ENCODE measurements at regions not wholly inside any gene's neighbourhood (a gene's known extent, or its start where the extent isn't known, plus 50 kb on each side); places are given as distances from the start of the nearest gene placed in this dataset.
A peak's percentile ranks its signal among the peaks of the same experiment; 100 is the strongest.

GRCh38 chr6:62613928-62614327, 327.9 kb upstream of the KHDRBS2 start:
- Mint-ChIP-seq H3K27me3 (ENCODE audit: insufficient read depth, unreplicated experiment) (no peaks in the 10 kb centered on the region), H3K4me3 (ENCODE audit: unreplicated experiment) (no peak overlapping the region), H3K36me3 (ENCODE audit: insufficient read depth, unreplicated experiment) (no peaks in the 10 kb centered on the region), H3K9me3 (ENCODE audit: unreplicated experiment) (no peaks in the 10 kb centered on the region), H3K4me1 (ENCODE audit: insufficient read depth, unreplicated experiment) (peaks cover 27% of the 10 kb centered on the region), H3K27ac (ENCODE audit: low read depth, unreplicated experiment) (no peak overlapping the region)
- BruUV-seq (replicated peaks), result no TSS peak
- TF ChIP-seq CTCF (IDR thresholded peaks at IDR 0.05; ENCODE audit: unreplicated experiment), result no peak
- POLR2A ChIA-PET, result no interaction called here
- CTCF ChIA-PET, result interaction anchor here (1.2 kb wide), 1 partner anchor 49 kb away, joined by 4 read pairs; no protein-coding TSS in a partner anchor
- no peak for DNase-seq (ENCODE audit: unreplicated experiment)
- intact Hi-C loops (cut with micrococcal nuclease), result no loop called here

GRCh38 chr6:62612471-62612870, 326.4 kb upstream of the KHDRBS2 start:
- CTCF ChIA-PET, result no interaction called here
- no peak overlapping the region for H3K4me3 Mint-ChIP-seq (ENCODE audit: unreplicated experiment)
- H3K27me3 Mint-ChIP-seq (ENCODE audit: insufficient read depth, unreplicated experiment), result no peaks in the 10 kb centered on the region
- DNase-seq (ENCODE audit: unreplicated experiment), result no peak
- peak overlapping the region; percentile 11 for H3K27ac Mint-ChIP-seq (ENCODE audit: low read depth, unreplicated experiment)
- no peaks in the 10 kb centered on the region for H3K9me3 Mint-ChIP-seq (ENCODE audit: unreplicated experiment)
- H3K36me3 Mint-ChIP-seq (ENCODE audit: insufficient read depth, unreplicated experiment), result no peaks in the 10 kb centered on the region
- no peak for TF ChIP-seq CTCF (IDR thresholded peaks at IDR 0.05; ENCODE audit: unreplicated experiment)
- no TSS peak for BruUV-seq (replicated peaks)
- POLR2A ChIA-PET, result interaction anchor here (0.7 kb wide), 1 partner anchor 130 kb away, joined by 3 read pairs; no protein-coding TSS in a partner anchor
- intact Hi-C loops (cut with micrococcal nuclease), result no loop called here
- H3K4me1 Mint-ChIP-seq (ENCODE audit: insufficient read depth, unreplicated experiment), result peaks cover 27% of the 10 kb centered on the region

- ChIA-PET POLR2A (no interaction called here), CTCF (interaction anchor here (0.6 to 0.9 kb wide), 3 partner anchors 10 to 35 kb away, joined by 3 read pairs; no protein-coding TSS in a partner anchor)
- no peaks in the 10 kb centered on the region for H3K27me3 Mint-ChIP-seq (ENCODE audit: insufficient read depth, unreplicated experiment)
- intact Hi-C loops (cut with micrococcal nuclease), result no loop called here
- TF ChIP-seq CTCF (IDR thresholded peaks at IDR 0.05; ENCODE audit: unreplicated experiment), result no peak
- no peak for DNase-seq (ENCODE audit: unreplicated experiment)
- H3K4me3 Mint-ChIP-seq (ENCODE audit: unreplicated experiment), result no peak overlapping the region
- BruUV-seq (replicated peaks), result no TSS peak
- no peak overlapping the region for H3K27ac Mint-ChIP-seq (ENCODE audit: low read depth, unreplicated experiment)
- no peaks in the 10 kb centered on the region for H3K4me1 Mint-ChIP-seq (ENCODE audit: insufficient read depth, unreplicated experiment)
- H3K36me3 Mint-ChIP-seq (ENCODE audit: insufficient read depth, unreplicated experiment), result no peaks in the 10 kb centered on the region
- no peaks in the 10 kb centered on the region for H3K9me3 Mint-ChIP-seq (ENCODE audit: unreplicated experiment)
These were observed 284.3 kb upstream of the KHDRBS2 start for GRCh38 chr6:62570372-62570771.

- Mint-ChIP-seq H3K9me3 (ENCODE audit: unreplicated experiment) (no peaks in the 10 kb centered on the region), H3K27me3 (ENCODE audit: insufficient read depth, unreplicated experiment) (no peaks in the 10 kb centered on the region), H3K4me3 (ENCODE audit: unreplicated experiment) (no peak overlapping the region), H3K4me1 (ENCODE audit: insufficient read depth, unreplicated experiment) (no peaks in the 10 kb centered on the region), H3K36me3 (ENCODE audit: insufficient read depth, unreplicated experiment) (peaks cover 6% of the 10 kb centered on the region), H3K27ac (ENCODE audit: low read depth, unreplicated experiment) (no peak overlapping the region)
- intact Hi-C loops (cut with micrococcal nuclease), result no loop called here
- no TSS peak for BruUV-seq (replicated peaks)
- DNase-seq (ENCODE audit: unreplicated experiment), result no peak
- POLR2A ChIA-PET, result no interaction called here
- CTCF ChIA-PET, result no interaction called here
- no peak for TF ChIP-seq CTCF (IDR thresholded peaks at IDR 0.05; ENCODE audit: unreplicated experiment)
These were observed 255.5 kb upstream of the KHDRBS2 start for GRCh38 chr6:62541502-62541901.
